ENCODE measurements at regions not wholly inside any gene's neighbourhood (a gene's known extent, or its start where the extent isn't known, plus 50 kb on each side); places are given as distances from the start of the nearest gene placed in this dataset.

GRCh38 chr15:31175484-31175883 lies 74.0 kb upstream of the TRPM1 start:
- Histone ChIP-seq H3K4me1 (no peaks in the 10 kb centered on the region), H3K9me3 (peaks cover 0 to 5% (median 3%) of the 10 kb centered on the region in 4 donors), H3K27ac (no peak overlapping the region), H3K4me3 (no peak overlapping the region), H3K27me3 (no peaks in the 10 kb centered on the region), H3K36me3 (no peaks in the 10 kb centered on the region)
- WGBS, 2 donors, result 97 to 98% methylated on average over 7 to 9 of the region's 9 CpGs
- TF ChIP-seq EP300 (IDR thresholded peaks at IDR 0.05) (no peak), POLR2A (IDR thresholded peaks at IDR 0.05) (no peak), POLR2AphosphoS5 (IDR thresholded peaks at IDR 0.05) (no peak), CTCF (IDR thresholded peaks at IDR 0.05) (no peak)
- peak in 1 of 2 donors; percentile 50 for DNase-seq
- no peak for ATAC-seq (ENCODE audit: low FRiP score in 2 of 2)

GRCh38 chr15:31177951-31178350 lies 76.4 kb upstream of the TRPM1 start:
- no peak for ATAC-seq (ENCODE audit: low FRiP score in 2 of 2)
- TF ChIP-seq EP300 (IDR thresholded peaks at IDR 0.05), result no peak
- no peak for TF ChIP-seq POLR2A (IDR thresholded peaks at IDR 0.05)
- TF ChIP-seq POLR2AphosphoS5 (IDR thresholded peaks at IDR 0.05), result no peak
- TF ChIP-seq CTCF (IDR thresholded peaks at IDR 0.05), result no peak
- H3K27ac ChIP-seq, result no peak overlapping the region
- no peaks in the 10 kb centered on the region for H3K36me3 ChIP-seq
- no peak overlapping the region for H3K4me3 ChIP-seq
- H3K9me3 ChIP-seq, result peaks cover 4 to 8% (median 6%) of the 10 kb centered on the region in 4 donors
- no peak for DNase-seq
- no peaks in the 10 kb centered on the region for H3K27me3 ChIP-seq
- WGBS, 2 donors, result 39 to 42% methylated on average over 2 to 5 of the region's 5 CpGs
- no peaks in the 10 kb centered on the region for H3K4me1 ChIP-seq

GRCh38 chr15:31178705-31179104 lies 77.2 kb upstream of the TRPM1 start:
- DNase-seq, result no peak
- WGBS, 2 donors, result 49 to 56% methylated on average over 5 of the region's 5 CpGs
- H3K9me3 ChIP-seq, result peaks cover 4 to 8% (median 6%) of the 10 kb centered on the region in 4 donors
- no peak overlapping the region for H3K27ac ChIP-seq
- no peaks in the 10 kb centered on the region for H3K27me3 ChIP-seq
- H3K4me1 ChIP-seq, result no peaks in the 10 kb centered on the region
- TF ChIP-seq POLR2A (IDR thresholded peaks at IDR 0.05), result no peak
- TF ChIP-seq POLR2AphosphoS5 (IDR thresholded peaks at IDR 0.05), result no peak
- TF ChIP-seq CTCF (IDR thresholded peaks at IDR 0.05), result no peak
- TF ChIP-seq EP300 (IDR thresholded peaks at IDR 0.05), result no peak
- ATAC-seq (ENCODE audit: low FRiP score in 2 of 2), result no peak
- no peak overlapping the region for H3K4me3 ChIP-seq
- H3K36me3 ChIP-seq, result no peaks in the 10 kb centered on the region

- no peaks in the 10 kb centered on the region for H3K36me3 ChIP-seq
- ATAC-seq (ENCODE audit: low FRiP score in 2 of 2) (no peak), DNase-seq (no peak)
- H3K9me3 ChIP-seq, result peaks cover 4 to 8% (median 6%) of the 10 kb centered on the region in 4 donors
- no peak for TF ChIP-seq POLR2A (IDR thresholded peaks at IDR 0.05)
- no peak for TF ChIP-seq CTCF (IDR thresholded peaks at IDR 0.05)
- no peak for TF ChIP-seq EP300 (IDR thresholded peaks at IDR 0.05)
- TF ChIP-seq POLR2AphosphoS5 (IDR thresholded peaks at IDR 0.05), result no peak
- H3K27ac ChIP-seq, result no peak overlapping the region
- H3K4me1 ChIP-seq, result no peaks in the 10 kb centered on the region
- H3K4me3 ChIP-seq, result no peak overlapping the region
- no peaks in the 10 kb centered on the region for H3K27me3 ChIP-seq
Observed at GRCh38 chr15:31179693-31180092, 78.2 kb upstream of the TRPM1 start.

- peak in 1 of 2 donors; percentile 43 for ATAC-seq (ENCODE audit: low FRiP score in 2 of 2)
- no peaks in the 10 kb centered on the region for H3K36me3 ChIP-seq
- H3K4me1 ChIP-seq, result no peaks in the 10 kb centered on the region
- no peak overlapping the region for H3K4me3 ChIP-seq
- no peak overlapping the region for H3K27ac ChIP-seq
- TF ChIP-seq CTCF (IDR thresholded peaks at IDR 0.05) (no peak), POLR2AphosphoS5 (IDR thresholded peaks at IDR 0.05) (no peak), POLR2A (IDR thresholded peaks at IDR 0.05) (no peak), EP300 (IDR thresholded peaks at IDR 0.05) (no peak)
- WGBS, 2 donors, result 98% methylated on average over 10 of the region's 10 CpGs
- H3K9me3 ChIP-seq, result peaks cover 0 to 14% (median 3%) of the 10 kb centered on the region in 4 donors
- no peaks in the 10 kb centered on the region for H3K27me3 ChIP-seq
- peak in 1 of 2 donors; percentile 12 for DNase-seq
Observed at GRCh38 chr15:31193291-31193690, 91.8 kb upstream of the TRPM1 start.

Measured in upper lobe of left lung (tissue), 6 donors.